ENCODE measurements at regions not wholly inside any gene's neighbourhood (a gene's known extent, or its start where the extent isn't known, plus 50 kb on each side); places are given as distances from the start of the nearest gene placed in this dataset.

DNA sequence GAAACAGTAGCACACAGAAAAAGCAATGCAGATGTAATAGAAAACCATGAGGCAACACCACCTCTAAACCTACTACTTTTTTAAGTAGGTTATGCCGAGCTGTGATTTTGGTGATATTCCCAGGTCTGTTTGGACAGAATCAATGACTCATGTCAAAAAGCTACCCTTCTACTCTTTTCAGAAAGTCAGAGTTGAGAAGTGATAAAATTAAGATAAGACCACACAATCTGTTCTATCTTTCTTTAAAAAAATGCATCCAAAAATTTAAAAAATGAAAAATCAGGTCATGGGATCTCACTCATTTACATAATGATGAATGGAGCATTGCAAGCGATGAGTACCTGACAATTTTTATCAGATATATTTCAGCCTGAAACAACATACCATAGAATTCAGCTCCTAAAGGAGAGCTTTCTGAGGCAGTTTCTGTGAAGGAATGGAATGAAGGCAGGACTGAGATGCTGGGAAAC, 826.3 kb downstream of the BCL11A start:
- DNase-seq (ENCODE audit: low read depth): no peak

GRCh38 chr2:59726228-59727120, 827.0 kb downstream of the BCL11A start:
- no peak for DNase-seq (ENCODE audit: low read depth)

DNA sequence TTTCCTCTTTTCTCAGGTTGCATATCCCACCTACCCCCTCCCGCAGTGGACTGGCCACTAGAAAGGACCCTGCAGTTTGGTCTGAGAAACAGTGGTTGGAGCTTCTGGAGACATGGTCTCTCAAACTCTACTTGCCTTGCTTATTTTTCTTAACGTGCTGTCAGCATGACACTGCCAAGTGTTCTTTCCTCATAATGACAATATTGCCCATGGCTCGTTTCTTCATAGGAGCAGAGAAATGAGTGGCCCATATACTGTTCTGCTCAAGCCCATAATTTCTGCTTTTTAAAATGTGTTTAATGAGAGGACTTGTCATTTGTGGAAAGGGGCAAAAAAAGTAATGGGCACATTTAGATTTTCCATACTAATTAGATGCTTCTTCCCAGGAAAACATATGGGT, 828.7 kb downstream of the BCL11A start:
- no peak for DNase-seq (ENCODE audit: low read depth)

GRCh38 chr2:59720296-59720866, 833.1 kb downstream of the BCL11A start:
- no peak for DNase-seq (ENCODE audit: low read depth)

- no peak for DNase-seq (ENCODE audit: low read depth)
Observed at GRCh38 chr2:59713577-59713976, 839.9 kb downstream of the BCL11A start.

DNA sequence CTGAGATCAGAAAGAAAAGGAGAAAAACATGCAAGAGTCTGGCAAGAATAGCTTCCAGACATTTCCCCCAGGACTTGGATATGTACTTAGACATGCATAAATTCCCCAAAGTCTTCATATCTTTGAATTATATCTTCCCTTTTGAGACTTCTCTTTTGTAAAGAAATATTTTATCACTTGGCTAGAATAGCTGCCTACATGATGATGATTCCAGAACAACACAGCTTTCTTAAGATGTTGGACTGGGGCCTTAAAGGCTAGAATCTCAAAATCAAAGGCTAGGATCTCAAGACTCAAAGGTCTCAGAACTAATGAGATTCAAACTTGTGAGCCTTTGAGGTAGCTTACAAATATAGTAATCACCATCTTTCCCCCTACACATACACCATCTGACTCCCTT, 842.3 kb downstream of the BCL11A start:
- no peak for DNase-seq (ENCODE audit: low read depth)

DNA sequence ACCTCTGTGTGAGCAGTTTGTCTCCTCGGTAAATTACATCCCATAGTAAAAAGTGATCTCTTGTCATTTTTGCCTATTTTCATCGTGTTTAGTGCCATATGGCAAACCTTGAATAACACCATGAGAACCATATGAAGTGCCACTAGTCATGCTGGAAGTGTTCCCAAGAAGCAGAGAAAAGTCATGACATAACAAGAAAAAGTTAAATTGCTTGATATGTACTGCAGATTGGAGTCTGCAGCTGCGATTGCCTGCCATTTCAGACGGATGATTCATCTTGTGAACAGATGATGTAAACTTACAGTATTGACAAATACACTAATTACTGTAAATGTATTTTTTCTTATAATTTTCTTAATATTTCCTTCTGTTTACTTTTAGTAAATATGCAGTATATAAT, 846.7 kb downstream of the BCL11A start:
- no peak for DNase-seq (ENCODE audit: low read depth)

DNA sequence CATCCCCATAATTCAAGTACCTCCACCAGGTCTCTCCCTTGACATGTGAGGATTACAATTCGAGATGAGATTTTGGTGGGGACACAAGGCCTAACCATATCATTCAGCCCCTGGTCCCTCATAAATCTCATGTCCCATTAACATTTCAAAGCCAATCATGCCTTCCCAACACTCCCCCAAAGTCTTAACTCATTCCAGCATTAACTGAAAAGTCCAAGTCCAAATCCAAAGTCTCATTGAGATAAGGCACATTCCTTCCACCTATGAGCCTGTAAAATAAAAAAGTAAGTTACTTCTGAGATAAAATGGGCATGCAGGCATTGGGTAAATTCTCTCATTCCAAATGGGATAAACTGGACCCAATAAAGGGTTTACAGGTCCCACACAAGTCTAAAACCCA, 849.7 kb downstream of the BCL11A start:
- no peak for DNase-seq (ENCODE audit: low read depth)

DNA sequence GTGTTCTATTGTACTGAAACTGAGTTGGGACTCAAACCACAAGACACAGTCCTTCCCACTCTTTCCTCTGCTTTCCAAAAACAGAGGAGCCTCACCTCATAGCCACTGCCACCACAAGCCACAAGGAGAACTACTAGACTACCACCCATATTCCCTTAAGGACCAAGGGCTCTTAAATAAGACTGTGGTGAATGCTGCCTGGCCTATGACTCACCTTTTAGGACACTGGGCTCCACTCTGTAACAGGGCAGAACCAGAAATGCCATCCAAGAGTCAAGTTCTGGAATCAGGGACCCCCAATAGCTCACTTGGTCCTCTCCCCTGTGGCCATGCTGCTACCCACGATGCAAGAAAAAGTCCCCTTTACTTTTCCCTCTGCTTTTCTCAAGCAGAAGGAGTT, 851.4 kb downstream of the BCL11A start:
- DNase-seq (ENCODE audit: low read depth): no peak

DNA sequence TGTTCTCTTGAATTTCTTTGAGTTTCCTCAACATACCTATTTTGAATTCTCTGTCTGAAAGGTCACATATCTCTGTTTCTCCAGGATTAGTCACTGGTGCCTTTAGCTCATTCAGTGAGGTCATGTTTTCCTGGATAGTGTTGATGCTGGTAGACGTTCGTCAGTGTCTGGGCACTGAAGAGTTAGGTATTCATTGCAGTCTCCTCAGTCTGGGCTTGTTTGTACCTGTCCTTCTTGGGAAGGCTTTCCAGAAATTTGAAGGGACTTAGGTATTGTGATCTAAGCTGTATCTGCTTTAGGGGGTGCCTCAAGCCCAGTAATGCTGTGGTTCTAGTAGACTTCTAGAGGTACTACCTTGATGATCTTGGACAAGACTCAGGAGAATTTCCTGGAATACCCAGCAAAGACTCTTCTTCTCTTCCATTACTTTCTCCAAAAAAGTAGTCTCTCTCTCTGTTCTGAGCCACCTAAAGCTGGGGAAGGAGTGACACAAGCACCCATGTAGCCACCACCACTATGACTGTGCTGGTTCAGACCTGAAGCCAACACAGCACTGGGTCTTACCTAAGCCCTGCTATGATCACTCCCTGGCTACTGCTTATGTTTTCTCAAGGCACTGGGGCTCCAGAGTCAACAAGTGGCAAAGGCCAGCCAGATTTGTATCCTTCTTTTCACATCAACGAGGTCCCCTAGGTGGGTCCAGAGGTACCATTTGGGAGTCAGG, 852.0 kb downstream of the BCL11A start:
- DNase-seq (ENCODE audit: low read depth): no peak

DNA sequence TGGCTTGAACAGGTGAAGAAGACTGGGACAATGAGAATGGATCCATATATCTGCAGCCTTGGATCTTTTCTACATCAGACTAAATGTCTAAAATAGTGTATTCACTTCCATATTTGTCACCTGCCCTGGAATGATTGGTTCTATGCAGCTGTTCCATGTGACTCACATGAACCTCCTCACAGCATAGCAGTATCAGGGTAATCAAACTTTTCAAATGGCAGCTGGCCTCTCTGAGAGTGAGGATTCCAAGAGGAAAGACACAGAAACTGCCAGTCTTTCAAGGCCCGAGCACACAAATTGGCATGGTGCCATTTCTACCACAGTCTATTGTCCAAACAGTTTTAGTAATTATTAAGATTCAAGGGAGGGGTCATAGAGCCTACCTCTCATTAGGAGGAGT, 859.3 kb downstream of the BCL11A start:
- DNase-seq (ENCODE audit: low read depth): no peak

DNA sequence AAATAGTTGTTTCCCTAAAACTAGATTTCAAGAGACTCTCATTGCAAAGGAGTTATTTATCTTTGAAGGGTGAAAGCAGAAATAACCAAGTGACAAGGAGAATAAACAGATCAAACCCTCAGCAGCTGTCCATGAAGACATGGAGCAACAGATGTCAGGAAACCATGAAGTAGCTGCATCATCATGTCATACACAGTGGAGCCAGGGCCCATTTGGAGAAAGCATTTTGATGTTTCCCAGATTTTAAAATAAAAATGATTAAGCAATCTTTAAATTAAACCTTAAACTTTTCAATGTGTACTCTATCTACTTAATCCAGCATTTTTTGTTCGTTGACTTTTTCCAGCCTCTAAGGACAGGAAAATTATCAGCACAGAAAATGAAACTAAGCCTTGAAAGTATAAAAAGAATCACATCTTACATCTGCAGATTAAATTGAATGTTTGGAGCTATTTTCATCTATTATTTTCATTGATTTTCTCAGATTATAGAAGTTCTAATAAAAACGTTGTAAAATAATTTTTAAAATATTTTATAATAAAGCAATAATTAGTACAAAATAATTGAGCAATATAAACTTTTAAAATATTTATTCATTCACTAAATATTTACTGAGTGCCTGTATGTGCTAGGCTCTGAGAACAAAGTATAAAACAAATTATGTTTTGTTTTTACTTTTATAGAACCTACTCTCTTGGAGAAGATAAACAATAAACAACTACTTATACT, 860.1 kb downstream of the BCL11A start:
- DNase-seq (ENCODE audit: low read depth): no peak

DNA sequence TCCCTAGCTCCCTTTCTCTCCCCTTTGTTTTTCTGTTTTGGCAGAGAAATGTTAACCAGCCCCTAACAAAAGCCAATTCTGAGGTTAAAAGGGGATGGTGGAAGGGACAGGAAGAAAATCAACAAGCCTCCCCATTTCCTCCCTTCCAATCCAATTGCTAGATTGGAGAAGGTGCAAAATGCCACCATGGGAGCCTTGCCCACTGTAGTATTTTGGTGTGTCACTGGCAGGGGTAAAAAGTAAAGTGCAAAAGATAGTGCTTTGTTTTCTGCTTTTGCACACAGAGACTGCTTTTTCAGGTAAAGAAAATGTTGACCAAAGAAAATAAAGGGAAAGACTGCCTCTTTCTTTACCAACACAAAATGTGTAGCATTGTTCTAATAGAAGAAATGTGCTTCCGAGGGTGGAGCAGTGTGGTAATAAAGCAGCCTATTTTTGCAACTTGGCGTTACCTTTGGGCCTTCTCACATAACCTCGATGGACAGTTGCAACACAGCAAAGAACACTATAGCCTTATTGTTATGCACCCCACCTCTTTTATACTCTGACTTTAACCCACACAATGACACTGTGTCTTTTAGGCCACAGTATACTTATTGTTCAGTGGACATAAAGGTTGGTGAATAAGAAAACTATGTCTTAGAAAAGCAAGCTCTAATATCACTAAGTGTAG, 861.8 kb downstream of the BCL11A start:
- DNase-seq (ENCODE audit: low read depth): no peak

DNA sequence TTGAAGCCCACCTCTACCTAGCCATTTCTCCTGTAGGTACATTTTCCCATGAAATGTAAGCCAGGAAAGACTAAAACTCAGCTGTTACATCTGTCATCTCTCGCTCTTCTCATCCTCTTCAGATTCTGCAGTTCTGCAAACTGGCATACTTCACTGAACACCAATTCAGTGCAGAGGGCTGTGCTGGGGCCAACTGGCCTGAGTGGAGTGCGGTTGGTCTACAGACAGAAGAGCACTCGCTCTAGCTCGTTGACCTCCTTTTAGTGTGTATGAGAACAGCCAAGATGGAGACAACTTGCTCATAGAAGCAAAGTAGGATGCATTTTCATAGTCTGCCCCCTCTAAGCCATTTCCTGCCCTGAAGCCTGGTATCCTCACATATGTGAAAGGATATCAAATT, 862.6 kb downstream of the BCL11A start:
- no peak for DNase-seq (ENCODE audit: low read depth)

- DNase-seq (ENCODE audit: low read depth): no peak
Observed at GRCh38 chr2:59684771-59685166, 868.7 kb downstream of the BCL11A start.

GRCh38 chr2:59684116-59684770, 869.2 kb downstream of the BCL11A start:
- no peak for DNase-seq (ENCODE audit: low read depth)

- no peak for DNase-seq (ENCODE audit: low read depth)
Observed at GRCh38 chr2:59680863-59681262, 872.6 kb downstream of the BCL11A start.

DNA sequence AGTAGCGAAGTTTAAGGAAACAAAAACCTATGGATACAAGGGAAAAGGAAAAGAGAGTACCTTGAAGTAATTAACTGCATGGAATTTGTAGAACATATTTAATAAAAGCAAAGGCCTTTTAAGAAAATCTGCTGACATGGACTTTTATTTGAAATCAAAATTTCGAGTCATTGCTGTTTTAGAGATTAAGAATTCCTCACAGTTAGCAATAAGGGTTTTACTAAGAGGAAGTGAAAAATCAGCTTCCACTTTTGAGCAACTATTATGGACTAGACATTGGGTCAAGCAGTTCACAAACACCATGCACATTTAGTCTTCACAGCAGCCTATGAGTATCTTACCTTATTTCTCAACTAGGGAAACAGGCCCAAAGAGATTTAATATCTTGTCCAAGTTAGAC, 876.3 kb downstream of the BCL11A start:
- no peak for DNase-seq (ENCODE audit: low read depth)

GRCh38 chr2:59674100-59674499, 879.4 kb downstream of the BCL11A start:
- DNase-seq (ENCODE audit: low read depth): no peak

GRCh38 chr2:59665021-59665420, 888.4 kb downstream of the BCL11A start:
- no peak for DNase-seq (ENCODE audit: low read depth)

Measured in GM04504 (cell line).